ENCODE measurements at regions not wholly inside any gene's neighbourhood (a gene's known extent, or its start where the extent isn't known, plus 50 kb on each side); places are given as distances from the start of the nearest gene placed in this dataset.

GRCh38 chr5:161036296-161036695 is 184.3 kb upstream of the ATP10B start:
- no peak for TF ChIP-seq TAF1 (IDR thresholded peaks at IDR 0.05; ENCODE audit: low read depth)
- TF ChIP-seq CEBPB (IDR thresholded peaks at IDR 0.05): no peak

- no peak for TF ChIP-seq CREB1 (IDR thresholded peaks at IDR 0.05; ENCODE audit: low read depth)
- no peak for TF ChIP-seq REST (IDR thresholded peaks at IDR 0.05; ENCODE audit: low read depth)
- no peak for TF ChIP-seq YY1 (IDR thresholded peaks at IDR 0.05; ENCODE audit: low read depth)
- no peak for TF ChIP-seq TEAD4 (IDR thresholded peaks at IDR 0.05)
- TF ChIP-seq EP300 (IDR thresholded peaks at IDR 0.05; ENCODE audit: borderline replicate concordance): no peak
- no peak for TF ChIP-seq RAD21 (IDR thresholded peaks at IDR 0.05; ENCODE audit: low read depth)
- TF ChIP-seq MAX (IDR thresholded peaks at IDR 0.05): no peak
- TF ChIP-seq TCF12 (IDR thresholded peaks at IDR 0.05; ENCODE audit: low read depth): no peak
- no peak for TF ChIP-seq CEBPB (IDR thresholded peaks at IDR 0.05)
- no peak for TF ChIP-seq EGR1 (IDR thresholded peaks at IDR 0.05)
- no peak for TF ChIP-seq FOXM1 (IDR thresholded peaks at IDR 0.05; ENCODE audit: borderline replicate concordance, low read depth)
- no peak for TF ChIP-seq ZBTB7A (IDR thresholded peaks at IDR 0.05; ENCODE audit: low read depth)
These were observed 182.4 kb upstream of the ATP10B start for GRCh38 chr5:161034451-161034850.

GRCh38 chr5:161030229-161030628 is 178.2 kb upstream of the ATP10B start:
- TF ChIP-seq FOXM1 (IDR thresholded peaks at IDR 0.05; ENCODE audit: borderline replicate concordance, low read depth) (no peak), NFIC (IDR thresholded peaks at IDR 0.05) (no peak), YY1 (IDR thresholded peaks at IDR 0.05; ENCODE audit: low read depth) (no peak), EP300 (IDR thresholded peaks at IDR 0.05; ENCODE audit: borderline replicate concordance) (no peak), TCF12 (IDR thresholded peaks at IDR 0.05; ENCODE audit: low read depth) (no peak), TAF1 (IDR thresholded peaks at IDR 0.05; ENCODE audit: low read depth) (no peak), EGR1 (IDR thresholded peaks at IDR 0.05) (no peak), CREB1 (IDR thresholded peaks at IDR 0.05; ENCODE audit: low read depth) (no peak), USF1 (IDR thresholded peaks at IDR 0.05) (no peak), MAX (IDR thresholded peaks at IDR 0.05) (no peak), ZBTB7A (IDR thresholded peaks at IDR 0.05; ENCODE audit: low read depth) (no peak), RAD21 (IDR thresholded peaks at IDR 0.05; ENCODE audit: low read depth) (no peak), TEAD4 (IDR thresholded peaks at IDR 0.05) (no peak), CEBPB (IDR thresholded peaks at IDR 0.05) (no peak), REST (IDR thresholded peaks at IDR 0.05; ENCODE audit: low read depth) (no peak)

GRCh38 chr5:161027763-161028162 is 175.8 kb upstream of the ATP10B start:
- TF ChIP-seq EP300 (IDR thresholded peaks at IDR 0.05; ENCODE audit: borderline replicate concordance) (no peak), EGR1 (IDR thresholded peaks at IDR 0.05) (no peak), CREB1 (IDR thresholded peaks at IDR 0.05; ENCODE audit: low read depth) (no peak), ZBTB7A (IDR thresholded peaks at IDR 0.05; ENCODE audit: low read depth) (no peak), FOXM1 (IDR thresholded peaks at IDR 0.05; ENCODE audit: borderline replicate concordance, low read depth) (no peak), YY1 (IDR thresholded peaks at IDR 0.05; ENCODE audit: low read depth) (no peak), TAF1 (IDR thresholded peaks at IDR 0.05; ENCODE audit: low read depth) (no peak), MAX (IDR thresholded peaks at IDR 0.05) (no peak), TCF12 (IDR thresholded peaks at IDR 0.05; ENCODE audit: low read depth) (no peak), CEBPB (IDR thresholded peaks at IDR 0.05) (no peak), RAD21 (IDR thresholded peaks at IDR 0.05; ENCODE audit: low read depth) (no peak), TEAD4 (IDR thresholded peaks at IDR 0.05) (no peak), REST (IDR thresholded peaks at IDR 0.05; ENCODE audit: low read depth) (no peak), USF1 (IDR thresholded peaks at IDR 0.05) (no peak), NFIC (IDR thresholded peaks at IDR 0.05) (no peak)
